Colonic mucosa (tissue), 4 donors: ENCODE measurements at regions not wholly inside any gene's neighbourhood (a gene's known extent, or its start where the extent isn't known, plus 50 kb on each side); places are given as distances from the start of the nearest gene placed in this dataset.
A peak's percentile ranks its signal among the peaks of the same experiment; 100 is the strongest.

Experiments
- DNase-seq: peaks from one replicate; pipeline ENCODE4 v3.0.0-alpha.2; 2020
- H3K27ac ChIP-seq: fragments of 200-600 bp; one replicate; pipeline ENCODE4 v1.8.0; 2021
- H3K27me3 ChIP-seq: fragments of 200-600 bp; one replicate; pipeline ENCODE4 v1.8.0; 2021
- H3K36me3 ChIP-seq: fragments of 200-600 bp; one replicate; pipeline ENCODE4 v1.8.0; 2021
- H3K4me1 ChIP-seq: fragments of 200-600 bp; one replicate; pipeline ENCODE4 v1.8.0; 2021; ENCODE audit warnings: mild to moderate bottlenecking
- H3K4me3 ChIP-seq: fragments of 200-600 bp; one replicate; pipeline ENCODE4 v1.8.0; 2021
- H3K9ac ChIP-seq, 2 donors: one replicate each; pipeline ENCODE4 v1.7.0; 2013; ENCODE audit warnings: control low read depth in 2 of 2, low read depth in 2 of 2, low read length in 2 of 2
- H3K9me3 ChIP-seq: fragments of 200-600 bp; one replicate; pipeline ENCODE4 v1.8.0; 2021
- intact Hi-C: fragments of 100-400 bp; cut with DNase I; formaldehyde crosslinking; loops from one replicate; pipeline ENCODE4 v1.14.1; 2022
- TF ChIP-seq, protein P1 (sequence below): fragments of 200-600 bp; IDR thresholded peaks from one replicate; pipeline ENCODE4 v1.8.0; 2022; ENCODE audit warnings: antibody characterized with exemption, mild to moderate bottlenecking
- donor health status: healthy.
- donor health status: DM: no; HTN: no; CAD: no.
- donor health status: DM: no; HTN: no; CAD: no.

DNA sequence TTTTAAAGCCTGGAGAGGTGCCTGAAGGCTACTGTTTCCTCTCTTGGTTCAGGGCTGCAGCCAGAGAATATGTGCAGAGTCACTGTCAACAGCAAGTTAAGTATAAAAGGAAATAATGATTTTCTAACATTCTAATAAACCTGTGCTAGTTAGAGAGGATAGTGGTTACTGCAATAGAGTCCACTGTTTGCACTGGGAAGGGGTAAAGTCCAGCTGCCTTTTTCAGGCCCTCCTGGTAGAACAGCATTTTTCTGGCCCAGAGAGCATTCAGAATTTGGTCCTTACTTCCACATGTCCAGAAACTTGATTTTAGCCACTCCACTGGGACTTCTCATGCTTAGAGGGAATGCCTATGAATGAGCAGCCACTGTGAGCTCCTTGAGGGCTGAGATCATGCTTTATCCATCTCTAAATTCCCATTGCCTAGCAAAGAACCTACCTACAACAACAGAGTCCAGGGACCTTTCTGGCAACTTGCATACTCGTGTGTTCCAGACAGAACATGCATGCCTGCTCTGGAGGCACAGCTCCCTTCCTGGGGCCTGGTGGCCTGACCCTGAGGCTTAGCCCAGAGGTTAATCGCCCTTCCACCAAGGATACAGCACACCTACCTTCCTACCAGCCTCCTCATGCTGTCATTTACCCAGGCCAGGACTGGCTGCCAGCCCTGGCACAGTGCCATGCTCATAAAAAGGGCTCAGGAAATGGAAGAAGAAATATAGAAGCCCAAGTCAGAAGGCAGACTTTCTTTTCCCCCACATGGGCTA, 50.3 kb upstream of the ATP13A3 start:
- H3K27me3 ChIP-seq: no peaks in the 10 kb centered on the region
- intact Hi-C loops: no loop called here
- peak; percentile 92 for DNase-seq
- H3K36me3 ChIP-seq: no peaks in the 10 kb centered on the region
- TF ChIP-seq, protein P1, sequence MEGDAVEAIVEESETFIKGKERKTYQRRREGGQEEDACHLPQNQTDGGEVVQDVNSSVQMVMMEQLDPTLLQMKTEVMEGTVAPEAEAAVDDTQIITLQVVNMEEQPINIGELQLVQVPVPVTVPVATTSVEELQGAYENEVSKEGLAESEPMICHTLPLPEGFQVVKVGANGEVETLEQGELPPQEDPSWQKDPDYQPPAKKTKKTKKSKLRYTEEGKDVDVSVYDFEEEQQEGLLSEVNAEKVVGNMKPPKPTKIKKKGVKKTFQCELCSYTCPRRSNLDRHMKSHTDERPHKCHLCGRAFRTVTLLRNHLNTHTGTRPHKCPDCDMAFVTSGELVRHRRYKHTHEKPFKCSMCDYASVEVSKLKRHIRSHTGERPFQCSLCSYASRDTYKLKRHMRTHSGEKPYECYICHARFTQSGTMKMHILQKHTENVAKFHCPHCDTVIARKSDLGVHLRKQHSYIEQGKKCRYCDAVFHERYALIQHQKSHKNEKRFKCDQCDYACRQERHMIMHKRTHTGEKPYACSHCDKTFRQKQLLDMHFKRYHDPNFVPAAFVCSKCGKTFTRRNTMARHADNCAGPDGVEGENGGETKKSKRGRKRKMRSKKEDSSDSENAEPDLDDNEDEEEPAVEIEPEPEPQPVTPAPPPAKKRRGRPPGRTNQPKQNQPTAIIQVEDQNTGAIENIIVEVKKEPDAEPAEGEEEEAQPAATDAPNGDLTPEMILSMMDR: no peak
- H3K9ac ChIP-seq: peak overlapping the region; percentile 30 to 74
- no peaks in the 10 kb centered on the region for H3K9me3 ChIP-seq
- H3K4me3 ChIP-seq: no peak overlapping the region
- H3K4me1 ChIP-seq: peaks cover 4% of the 10 kb centered on the region
- H3K27ac ChIP-seq: peak overlapping the region; percentile 73
